ENCODE measurements at regions not wholly inside any gene's neighbourhood (a gene's known extent, or its start where the extent isn't known, plus 50 kb on each side); places are given as distances from the start of the nearest gene placed in this dataset.
A peak's percentile ranks its signal among the peaks of the same experiment; 100 is the strongest.
"Not testable (repeated sequence)": the region's sequence is repeated elsewhere in the genome, so short reads cannot be mapped to it uniquely, and the experiment has no call there.

- no peak for DNase-seq
These were observed 171.8 kb downstream of the IER5 start for GRCh38 chr1:181260271-181260670.

- DNase-seq = no peak
These were observed 172.5 kb downstream of the IER5 start for GRCh38 chr1:181260994-181261393.

- DNase-seq = no peak
These were observed 173.6 kb downstream of the IER5 start for GRCh38 chr1:181262069-181262468.

GRCh38 chr1:181263444-181263843 lies 174.9 kb downstream of the IER5 start:
- DNase-seq = no peak

- no peak for DNase-seq
These were observed 176.3 kb downstream of the IER5 start for GRCh38 chr1:181264821-181265220.

GRCh38 chr1:181284978-181285377 lies 196.5 kb downstream of the IER5 start:
- DNase-seq = no peak

- no peak for DNase-seq
These were observed 188.1 kb upstream of the CACNA1E start for GRCh38 chr1:181295217-181295616.

GRCh38 chr1:181296180-181296579 lies 187.1 kb upstream of the CACNA1E start:
- no peak for DNase-seq

- DNase-seq = no peak
These were observed 175.2 kb upstream of the CACNA1E start for GRCh38 chr1:181308098-181308497.

GRCh38 chr1:181310560-181310959 lies 172.8 kb upstream of the CACNA1E start:
- DNase-seq = no peak

GRCh38 chr1:181312946-181313345 lies 170.4 kb upstream of the CACNA1E start:
- DNase-seq = no peak

- DNase-seq = no peak
These were observed 169.9 kb upstream of the CACNA1E start for GRCh38 chr1:181313466-181313865.

- DNase-seq = no peak
These were observed 169.3 kb upstream of the CACNA1E start for GRCh38 chr1:181314010-181314409.

GRCh38 chr1:181314959-181315358 lies 168.4 kb upstream of the CACNA1E start:
- DNase-seq = no peak

GRCh38 chr1:181317261-181317930 lies 165.9 kb upstream of the CACNA1E start:
- DNase-seq = no peak

- no peak for DNase-seq
These were observed 165.1 kb upstream of the CACNA1E start for GRCh38 chr1:181318022-181318857.

- no peak for DNase-seq
These were observed 164.5 kb upstream of the CACNA1E start for GRCh38 chr1:181318858-181319235.

- DNase-seq = no peak
These were observed 163.4 kb upstream of the CACNA1E start for GRCh38 chr1:181319907-181320306.

GRCh38 chr1:181324797-181325616 lies 158.3 kb upstream of the CACNA1E start:
- DNase-seq = peak; percentile 70

GRCh38 chr1:181325765-181326164 lies 157.6 kb upstream of the CACNA1E start:
- DNase-seq = not testable (repeated sequence)

- DNase-seq = no peak
These were observed 157.0 kb upstream of the CACNA1E start for GRCh38 chr1:181326348-181326747.

GRCh38 chr1:181327796-181328195 lies 155.5 kb upstream of the CACNA1E start:
- no peak for DNase-seq

- DNase-seq = no peak
These were observed 148.6 kb upstream of the CACNA1E start for GRCh38 chr1:181334724-181335123.

GRCh38 chr1:181335631-181336030 lies 147.7 kb upstream of the CACNA1E start:
- no peak for DNase-seq

Data from activated effector memory CD4-positive, alpha-beta T cell treated with anti-CD3 and anti-CD28 coated beads, Interleukin-2, amount 50 U/mL, for 16 hours (primary cell).